Naive thymus-derived CD4-positive, alpha-beta T cell (primary cell): ENCODE measurements at regions not wholly inside any gene's neighbourhood (a gene's known extent, or its start where the extent isn't known, plus 50 kb on each side); places are given as distances from the start of the nearest gene placed in this dataset.

Source experiments
- ATAC-seq: fragments of 150-1000 bp; cut with Tn5 transposase; 2 replicates; pipeline ENCODE4 v1.10.0; 2021; ENCODE audit warnings: mild to moderate bottlenecking, moderate library complexity
- CTCF ChIA-PET: fragments of 350-600 bp; sonication (Branson Sonifier 250); formaldehyde crosslinking; loops from one replicate; lab custom pipeline; 2021; ENCODE audit warnings: antibody characterized with exemption; lab: Charles Lee
- POLR2A ChIA-PET: fragments of 350-600 bp; sonication (Branson Sonifier 250); formaldehyde crosslinking; loops from one replicate; lab custom pipeline; 2021; ENCODE audit warnings: antibody characterized with exemption, inconsistent platforms; lab: Charles Lee
- DNase-seq, 9 donors: peaks; one replicate each; pipeline versions ENCODE4 v3.0.0 to v3.0.0-alpha.2; 2020 to 2022; ENCODE audit warnings: mixed read lengths in 1 of 9
- H3K27ac ChIP-seq: one replicate; pipeline ENCODE4 v1.7.0; 2013; ENCODE audit warnings: mild to moderate bottlenecking, low read depth, low read length, moderate library complexity
- H3K27me3 ChIP-seq, 2 donors: one replicate each; pipeline ENCODE4 v1.7.0; 2013; ENCODE audit warnings: low read length in 2 of 2, mild to moderate bottlenecking in 2 of 2, moderate library complexity in 2 of 2; ENCODE audit not compliant: control insufficient read depth in 2 of 2, insufficient read depth in 2 of 2
- H3K36me3 ChIP-seq, 3 experiments: 1 replicate in 2 of 3; 2 replicates in 1 of 3; pipeline ENCODE4 v1.7.0; 2013; ENCODE audit warnings: low read length in 3 of 3, mild to moderate bottlenecking in 3 of 3, moderate library complexity in 1 of 3; ENCODE audit not compliant: insufficient read depth in 3 of 3, control insufficient read depth in 2 of 3
- H3K4me1 ChIP-seq, 2 donors: one replicate each; pipeline ENCODE4 v1.7.0; 2013; ENCODE audit warnings: low read length in 2 of 2, mild to moderate bottlenecking in 2 of 2, moderate library complexity in 1 of 2; ENCODE audit not compliant: control insufficient read depth in 2 of 2, insufficient read depth in 2 of 2
- H3K4me3 ChIP-seq: 2 replicates; pipeline ENCODE4 v1.7.0; 2013; ENCODE audit warnings: mild to moderate bottlenecking, low read length
- H3K9me3 ChIP-seq, 3 experiments: 1 replicate in 2 of 3; 2 replicates in 1 of 3; pipeline ENCODE4 v1.7.0; 2013; ENCODE audit warnings: low read length in 3 of 3; ENCODE audit not compliant: control insufficient read depth in 2 of 3
- H3K27ac Mint-ChIP-seq, 9 donors: one replicate each; pipeline ENCODE4 v1.8.0; 2020 to 2022; ENCODE audit warnings: mixed read lengths in 9 of 9, mild to moderate bottlenecking in 8 of 9, moderate library complexity in 5 of 9, inconsistent platforms in 2 of 9
- H3K27me3 Mint-ChIP-seq, 5 donors: one replicate each; pipeline ENCODE4 v1.8.0; 2021 to 2022; ENCODE audit warnings: mixed read lengths in 5 of 5, mild to moderate bottlenecking in 1 of 5
- H3K36me3 Mint-ChIP-seq, 5 donors: one replicate each; pipeline ENCODE4 v1.8.0; 2020 to 2022; ENCODE audit warnings: mixed read lengths in 5 of 5, mild to moderate bottlenecking in 3 of 5, inconsistent platforms in 1 of 5
- H3K4me1 Mint-ChIP-seq, 7 donors: one replicate each; pipeline ENCODE4 v1.8.0; 2020 to 2022; ENCODE audit warnings: mixed read lengths in 7 of 7, mild to moderate bottlenecking in 3 of 7, inconsistent platforms in 1 of 7
- H3K4me3 Mint-ChIP-seq, 10 donors: one replicate each; pipeline ENCODE4 v1.8.0; 2020 to 2022; ENCODE audit warnings: mild to moderate bottlenecking in 10 of 10, mixed read lengths in 10 of 10, moderate library complexity in 6 of 10, inconsistent platforms in 2 of 10
- H3K9me3 Mint-ChIP-seq, 11 donors: one replicate each; pipeline ENCODE4 v1.8.0; 2020 to 2022; ENCODE audit warnings: mixed read lengths in 11 of 11, mild to moderate bottlenecking in 4 of 11, inconsistent platforms in 1 of 11, moderate library complexity in 1 of 11
- intact Hi-C, 2 donors: fragments of 100-400 bp; cut with micrococcal nuclease; formaldehyde crosslinking; loops; one replicate each; pipeline ENCODE4 v1.15.1; 2023

- H3K4me3 Mint-ChIP-seq = no peak overlapping the region
- H3K27ac Mint-ChIP-seq = no peak overlapping the region
- ChIA-PET CTCF (interaction anchor here (0.6 kb wide), 1 partner anchor 33 kb away, joined by 3 read pairs; no protein-coding TSS in a partner anchor), POLR2A (no interaction called here)
- ATAC-seq (no peak), DNase-seq (no peak)
- no peaks in the 10 kb centered on the region for H3K9me3 Mint-ChIP-seq
- no peaks in the 10 kb centered on the region for H3K36me3 Mint-ChIP-seq
- Histone ChIP-seq H3K36me3 (no peaks in the 10 kb centered on the region), H3K27ac (no peak overlapping the region), H3K9me3 (no peaks in the 10 kb centered on the region), H3K27me3 (no peaks in the 10 kb centered on the region), H3K4me3 (no peak overlapping the region), H3K4me1 (no peaks in the 10 kb centered on the region)
- no peaks in the 10 kb centered on the region for H3K27me3 Mint-ChIP-seq
- intact Hi-C loops = loop anchor here in 1 of 2 donors (5.0 kb wide), 1 partner anchor 141 kb away; the partner anchor contains the start of gene NR4A2
- no peaks in the 10 kb centered on the region for H3K4me1 Mint-ChIP-seq
Observed at GRCh38 chr2:156191527-156191926, 141.0 kb downstream of the NR4A2 start.

GRCh38 chr2:156190517-156190916 is 142.0 kb downstream of the NR4A2 start:
- Histone ChIP-seq H3K36me3 (no peaks in the 10 kb centered on the region), H3K9me3 (no peaks in the 10 kb centered on the region), H3K27me3 (no peaks in the 10 kb centered on the region), H3K4me1 (no peaks in the 10 kb centered on the region), H3K27ac (no peak overlapping the region), H3K4me3 (no peak overlapping the region)
- ATAC-seq (no peak), DNase-seq (no peak)
- Mint-ChIP-seq H3K4me1 (no peaks in the 10 kb centered on the region), H3K9me3 (no peaks in the 10 kb centered on the region), H3K27me3 (peaks cover 0 to 2% (median 0%) of the 10 kb centered on the region in 5 donors), H3K36me3 (no peaks in the 10 kb centered on the region), H3K27ac (no peak overlapping the region), H3K4me3 (no peak overlapping the region)
- ChIA-PET CTCF (no interaction called here), POLR2A (no interaction called here)
- intact Hi-C loops = loop anchor here in 1 of 2 donors (5.0 kb wide), 1 partner anchor 142 kb away; the partner anchor contains the start of gene NR4A2

- intact Hi-C loops = no loop called here
- H3K4me3 Mint-ChIP-seq = no peak overlapping the region
- no peaks in the 10 kb centered on the region for H3K36me3 Mint-ChIP-seq
- CTCF ChIA-PET = interaction anchor here (0.9 kb wide), 1 partner anchor 8 kb away, joined by 3 read pairs; no protein-coding TSS in a partner anchor
- no peaks in the 10 kb centered on the region for H3K9me3 Mint-ChIP-seq
- no peak for DNase-seq
- H3K27me3 Mint-ChIP-seq = peaks cover 0 to 4% (median 0%) of the 10 kb centered on the region in 5 donors
- Histone ChIP-seq H3K9me3 (no peaks in the 10 kb centered on the region), H3K27me3 (no peaks in the 10 kb centered on the region), H3K4me1 (no peaks in the 10 kb centered on the region), H3K27ac (no peak overlapping the region), H3K36me3 (no peaks in the 10 kb centered on the region), H3K4me3 (no peak overlapping the region)
- H3K27ac Mint-ChIP-seq = no peak overlapping the region
- H3K4me1 Mint-ChIP-seq = no peaks in the 10 kb centered on the region
- POLR2A ChIA-PET = no interaction called here
- ATAC-seq = no peak
Observed at GRCh38 chr2:156189584-156189983, 142.9 kb downstream of the NR4A2 start.

- ChIA-PET CTCF (interaction anchor here (0.9 kb wide), 1 partner anchor 8 kb away, joined by 3 read pairs; no protein-coding TSS in a partner anchor), POLR2A (no interaction called here)
- Mint-ChIP-seq H3K4me3 (no peak overlapping the region), H3K27me3 (peaks cover 0 to 5% (median 1%) of the 10 kb centered on the region in 5 donors), H3K4me1 (no peaks in the 10 kb centered on the region), H3K36me3 (no peaks in the 10 kb centered on the region), H3K27ac (no peak overlapping the region), H3K9me3 (no peaks in the 10 kb centered on the region)
- Histone ChIP-seq H3K27me3 (no peaks in the 10 kb centered on the region), H3K36me3 (no peaks in the 10 kb centered on the region), H3K27ac (no peak overlapping the region), H3K4me3 (no peak overlapping the region), H3K9me3 (no peaks in the 10 kb centered on the region), H3K4me1 (no peaks in the 10 kb centered on the region)
- ATAC-seq (no peak), DNase-seq (no peak)
- intact Hi-C loops = no loop called here
Observed at GRCh38 chr2:156189143-156189542, 143.4 kb downstream of the NR4A2 start.

GRCh38 chr2:156182132-156182531 is 150.4 kb downstream of the NR4A2 start:
- no peaks in the 10 kb centered on the region for H3K9me3 ChIP-seq
- no peaks in the 10 kb centered on the region for H3K4me1 Mint-ChIP-seq
- ATAC-seq (no peak), DNase-seq (no peak)
- no peaks in the 10 kb centered on the region for H3K36me3 Mint-ChIP-seq
- intact Hi-C loops = no loop called here
- H3K27ac Mint-ChIP-seq = no peak overlapping the region
- no peak overlapping the region for H3K4me3 ChIP-seq
- H3K36me3 ChIP-seq = no peaks in the 10 kb centered on the region
- ChIA-PET CTCF (no interaction called here), POLR2A (no interaction called here)
- no peaks in the 10 kb centered on the region for H3K4me1 ChIP-seq
- H3K9me3 Mint-ChIP-seq = no peaks in the 10 kb centered on the region
- H3K27me3 Mint-ChIP-seq = peaks cover 0 to 36% (median 8%) of the 10 kb centered on the region in 5 donors
- no peak overlapping the region for H3K27ac ChIP-seq
- no peaks in the 10 kb centered on the region for H3K27me3 ChIP-seq
- no peak overlapping the region for H3K4me3 Mint-ChIP-seq

GRCh38 chr2:156181208-156181607 is 151.3 kb downstream of the NR4A2 start:
- no peak overlapping the region for H3K4me3 ChIP-seq
- ATAC-seq (no peak), DNase-seq (no peak)
- H3K27me3 Mint-ChIP-seq = peaks cover 0 to 36% (median 8%) of the 10 kb centered on the region in 5 donors
- no peaks in the 10 kb centered on the region for H3K27me3 ChIP-seq
- no peaks in the 10 kb centered on the region for H3K9me3 Mint-ChIP-seq
- no peaks in the 10 kb centered on the region for H3K36me3 Mint-ChIP-seq
- no peaks in the 10 kb centered on the region for H3K9me3 ChIP-seq
- no peaks in the 10 kb centered on the region for H3K36me3 ChIP-seq
- H3K27ac Mint-ChIP-seq = no peak overlapping the region
- H3K27ac ChIP-seq = no peak overlapping the region
- H3K4me3 Mint-ChIP-seq = no peak overlapping the region
- POLR2A ChIA-PET = no interaction called here
- intact Hi-C loops = no loop called here
- CTCF ChIA-PET = no interaction called here
- H3K4me1 ChIP-seq = no peaks in the 10 kb centered on the region
- H3K4me1 Mint-ChIP-seq = no peaks in the 10 kb centered on the region

GRCh38 chr2:156177654-156178053 is 154.9 kb downstream of the NR4A2 start:
- intact Hi-C loops = no loop called here
- DNase-seq (no peak), ATAC-seq (no peak)
- no peaks in the 10 kb centered on the region for H3K9me3 ChIP-seq
- Mint-ChIP-seq H3K27ac (no peak overlapping the region), H3K4me3 (no peak overlapping the region), H3K4me1 (no peaks in the 10 kb centered on the region), H3K9me3 (no peaks in the 10 kb centered on the region), H3K36me3 (no peaks in the 10 kb centered on the region), H3K27me3 (peaks cover 0 to 23% (median 15%) of the 10 kb centered on the region in 5 donors)
- CTCF ChIA-PET = interaction anchor here (1.4 kb wide), 1 partner anchor 158 kb away, joined by 4 read pairs; no protein-coding TSS in a partner anchor
- H3K4me3 ChIP-seq = no peak overlapping the region
- POLR2A ChIA-PET = no interaction called here
- H3K27ac ChIP-seq = no peak overlapping the region
- H3K27me3 ChIP-seq = no peaks in the 10 kb centered on the region
- H3K36me3 ChIP-seq = no peaks in the 10 kb centered on the region
- H3K4me1 ChIP-seq = no peaks in the 10 kb centered on the region
